ENCODE measurements at regions not wholly inside any gene's neighbourhood (a gene's known extent, or its start where the extent isn't known, plus 50 kb on each side); places are given as distances from the start of the nearest gene placed in this dataset.

- Histone ChIP-seq H3K27ac (no peak overlapping the region), H3K4me3 (no peak overlapping the region), H3K27me3 (no peaks in the 10 kb centered on the region), H3K9me3 (no peaks in the 10 kb centered on the region), H3K36me3 (no peaks in the 10 kb centered on the region), H3K4me1 (no peaks in the 10 kb centered on the region)
- no peak for DNase-seq
- no peak for TF ChIP-seq POLR2AphosphoS5 (IDR thresholded peaks at IDR 0.05)
- TF ChIP-seq EP300 (IDR thresholded peaks at IDR 0.05) = no peak
- TF ChIP-seq CTCF (IDR thresholded peaks at IDR 0.05) = no peak
- TF ChIP-seq POLR2A (IDR thresholded peaks at IDR 0.05) = no peak
- 48 to 64% methylated on average over 3 of the region's 3 CpGs for WGBS, 2 donors
- intact Hi-C loops (cut with DNase I) = no loop called here
Measured at GRCh38 chr6:156065849-156066248, 610.2 kb upstream of the NOX3 start.

GRCh38 chr6:156062091-156062563 is 606.5 kb upstream of the NOX3 start:
- no peak overlapping the region for H3K27ac ChIP-seq
- no peak overlapping the region for H3K4me3 ChIP-seq
- H3K36me3 ChIP-seq = no peaks in the 10 kb centered on the region
- intact Hi-C loops (cut with DNase I) = no loop called here
- no peak for DNase-seq
- H3K9me3 ChIP-seq = no peaks in the 10 kb centered on the region
- no peaks in the 10 kb centered on the region for H3K4me1 ChIP-seq
- no peak for TF ChIP-seq POLR2A (IDR thresholded peaks at IDR 0.05)
- WGBS, 2 donors = 55 to 73% methylated on average over 2 of the region's 2 CpGs
- H3K27me3 ChIP-seq = no peaks in the 10 kb centered on the region

DNA sequence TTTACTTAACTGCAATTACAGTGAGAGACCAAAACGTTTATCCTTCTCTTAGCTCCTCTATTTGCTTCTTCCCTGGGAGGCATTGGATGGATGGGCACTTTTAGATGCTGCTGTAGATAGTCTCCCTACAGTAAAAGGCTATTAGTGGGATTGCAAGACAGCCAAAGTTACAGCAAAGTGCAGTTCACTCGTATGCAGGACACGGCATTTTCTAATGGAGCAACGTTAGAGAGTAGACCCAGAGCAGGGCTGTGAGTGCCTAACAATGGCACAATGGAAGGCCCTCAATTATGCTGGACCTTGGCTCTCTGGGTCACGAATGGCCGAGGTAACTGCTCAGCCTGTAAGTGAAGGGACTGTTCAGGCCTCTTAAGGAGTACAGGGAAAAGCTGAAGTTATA is 605.8 kb upstream of the NOX3 start:
- Histone ChIP-seq H3K36me3 (no peaks in the 10 kb centered on the region), H3K27me3 (no peaks in the 10 kb centered on the region), H3K27ac (no peak overlapping the region), H3K4me3 (no peak overlapping the region), H3K4me1 (no peaks in the 10 kb centered on the region), H3K9me3 (no peaks in the 10 kb centered on the region)
- no peak for TF ChIP-seq POLR2AphosphoS5 (IDR thresholded peaks at IDR 0.05)
- no peak for TF ChIP-seq CTCF (IDR thresholded peaks at IDR 0.05)
- no peak for TF ChIP-seq EP300 (IDR thresholded peaks at IDR 0.05)
- no peak for TF ChIP-seq POLR2A (IDR thresholded peaks at IDR 0.05)
- intact Hi-C loops (cut with DNase I) = no loop called here
- no peak for DNase-seq
- WGBS, 2 donors = 74 to 85% methylated on average over 6 of the region's 6 CpGs

GRCh38 chr6:156060013-156060412 is 604.4 kb upstream of the NOX3 start:
- Histone ChIP-seq H3K4me1 (no peaks in the 10 kb centered on the region), H3K27me3 (no peaks in the 10 kb centered on the region), H3K27ac (no peak overlapping the region), H3K9me3 (no peaks in the 10 kb centered on the region), H3K4me3 (no peak overlapping the region), H3K36me3 (no peaks in the 10 kb centered on the region)
- TF ChIP-seq EP300 (IDR thresholded peaks at IDR 0.05) = no peak
- intact Hi-C loops (cut with DNase I) = no loop called here
- WGBS, 2 donors = 70 to 95% methylated on average over 4 of the region's 4 CpGs
- no peak for DNase-seq

- no peak overlapping the region for H3K4me3 ChIP-seq
- TF ChIP-seq CTCF (IDR thresholded peaks at IDR 0.05) (no peak), POLR2A (IDR thresholded peaks at IDR 0.05) (no peak), EP300 (IDR thresholded peaks at IDR 0.05) (no peak), POLR2AphosphoS5 (IDR thresholded peaks at IDR 0.05) (no peak)
- no peaks in the 10 kb centered on the region for H3K9me3 ChIP-seq
- WGBS, 2 donors = 83 to 94% methylated on average over 2 of the region's 2 CpGs
- H3K4me1 ChIP-seq = no peaks in the 10 kb centered on the region
- intact Hi-C loops (cut with DNase I) = no loop called here
- no peaks in the 10 kb centered on the region for H3K36me3 ChIP-seq
- H3K27me3 ChIP-seq = no peaks in the 10 kb centered on the region
- DNase-seq = no peak
- H3K27ac ChIP-seq = no peak overlapping the region
Measured at GRCh38 chr6:156058356-156058755, 602.7 kb upstream of the NOX3 start.

DNA sequence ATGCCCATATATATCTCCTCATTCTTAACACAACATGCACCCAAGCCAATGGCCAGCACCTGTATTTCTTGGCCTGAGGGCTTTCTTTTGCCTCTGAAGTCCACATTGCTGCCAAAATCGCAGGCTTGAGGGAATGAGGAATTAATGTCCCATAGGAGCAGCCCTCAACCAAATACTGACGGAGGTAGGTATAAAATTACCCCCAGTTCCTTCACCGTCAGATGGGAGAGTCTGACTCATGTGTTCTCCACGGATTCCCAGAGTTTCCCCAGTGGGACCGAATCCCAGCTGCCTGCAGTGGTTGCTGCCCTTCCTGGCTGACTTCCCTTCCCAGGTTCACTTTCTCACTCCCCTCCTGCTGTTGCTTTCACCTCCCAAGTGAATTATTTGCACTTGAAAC is 602.2 kb upstream of the NOX3 start:
- Histone ChIP-seq H3K36me3 (no peaks in the 10 kb centered on the region), H3K27ac (no peak overlapping the region), H3K4me1 (no peaks in the 10 kb centered on the region), H3K9me3 (no peaks in the 10 kb centered on the region), H3K4me3 (no peak overlapping the region), H3K27me3 (no peaks in the 10 kb centered on the region)
- no peak for DNase-seq
- 86 to 87% methylated on average over 5 of the region's 5 CpGs for WGBS, 2 donors
- intact Hi-C loops (cut with DNase I) = no loop called here
- TF ChIP-seq EP300 (IDR thresholded peaks at IDR 0.05) (no peak), CTCF (IDR thresholded peaks at IDR 0.05) (no peak), POLR2A (IDR thresholded peaks at IDR 0.05) (no peak), POLR2AphosphoS5 (IDR thresholded peaks at IDR 0.05) (no peak)

Data from sigmoid colon (tissue), 6 donors.